Right ventricle myocardium inferior (tissue), 1 donor: ENCODE measurements at regions not wholly inside any gene's neighbourhood (a gene's known extent, or its start where the extent isn't known, plus 50 kb on each side); places are given as distances from the start of the nearest gene placed in this dataset.
"Not testable (repeated sequence)": the region's sequence is repeated elsewhere in the genome, so short reads cannot be mapped to it uniquely, and the experiment has no call there.

ENCODE experiments used
- ATAC-seq: fragments of 200-7000 bp; cut with Tn5 transposase; one replicate; pipeline ENCODE4 v1.9.1; 2020; ENCODE audit warnings: mild to moderate bottlenecking, moderate library complexity
- DNase-seq: peaks from one replicate; pipeline ENCODE4 v3.0.0; 2021; ENCODE audit errors: missing footprints
- intact Hi-C: fragments of 100-400 bp; cut with DNase I; formaldehyde crosslinking; loops from one replicate; pipeline ENCODE4 v1.11.0; 2022
- donor health status: DM: no; HTN: yes; CAD: no; lungs with severe emphysema.

DNA sequence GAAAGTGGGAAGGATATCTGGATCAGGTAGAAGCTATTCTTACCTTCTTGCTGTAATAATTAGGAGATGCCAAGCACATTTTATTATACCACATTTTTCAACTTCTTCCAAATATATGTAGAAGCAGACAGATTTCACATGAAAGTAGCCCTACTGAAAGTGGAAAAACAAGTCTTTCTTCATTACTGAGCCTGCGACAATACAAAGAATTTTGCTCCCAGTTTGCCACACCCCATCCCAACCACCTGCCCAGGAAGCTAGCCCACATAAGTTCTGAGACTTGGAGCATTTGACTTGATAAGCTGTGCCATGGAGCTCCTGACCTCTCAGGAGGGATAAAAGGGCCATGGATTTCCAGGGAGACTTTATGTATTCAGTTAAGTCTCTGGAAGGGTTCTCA is 249.1 kb upstream of the ADCY2 start:
- intact Hi-C loops = no loop called here
- no peak for ATAC-seq
- DNase-seq = no peak

DNA sequence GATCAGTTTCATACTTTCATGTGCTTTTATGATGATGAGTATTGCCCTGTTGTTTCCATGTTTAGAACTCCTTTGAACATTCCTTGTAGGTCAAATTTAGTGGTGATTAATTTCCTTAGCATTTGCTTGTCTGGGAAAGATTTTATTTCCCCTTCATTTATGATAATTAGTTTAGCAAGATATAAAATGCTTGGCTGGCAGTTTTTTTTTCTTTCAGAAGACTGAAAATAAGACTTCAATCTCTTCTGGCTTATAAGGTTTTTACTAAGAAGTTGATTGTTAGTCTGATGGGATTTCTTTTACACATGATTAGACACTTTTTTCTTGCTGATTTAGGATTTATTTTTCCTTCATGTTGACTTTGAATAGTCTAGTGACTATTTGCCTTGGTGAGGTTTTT is 238.9 kb upstream of the ADCY2 start:
- intact Hi-C loops = no loop called here
- ATAC-seq (no peak), DNase-seq (no peak)

DNA sequence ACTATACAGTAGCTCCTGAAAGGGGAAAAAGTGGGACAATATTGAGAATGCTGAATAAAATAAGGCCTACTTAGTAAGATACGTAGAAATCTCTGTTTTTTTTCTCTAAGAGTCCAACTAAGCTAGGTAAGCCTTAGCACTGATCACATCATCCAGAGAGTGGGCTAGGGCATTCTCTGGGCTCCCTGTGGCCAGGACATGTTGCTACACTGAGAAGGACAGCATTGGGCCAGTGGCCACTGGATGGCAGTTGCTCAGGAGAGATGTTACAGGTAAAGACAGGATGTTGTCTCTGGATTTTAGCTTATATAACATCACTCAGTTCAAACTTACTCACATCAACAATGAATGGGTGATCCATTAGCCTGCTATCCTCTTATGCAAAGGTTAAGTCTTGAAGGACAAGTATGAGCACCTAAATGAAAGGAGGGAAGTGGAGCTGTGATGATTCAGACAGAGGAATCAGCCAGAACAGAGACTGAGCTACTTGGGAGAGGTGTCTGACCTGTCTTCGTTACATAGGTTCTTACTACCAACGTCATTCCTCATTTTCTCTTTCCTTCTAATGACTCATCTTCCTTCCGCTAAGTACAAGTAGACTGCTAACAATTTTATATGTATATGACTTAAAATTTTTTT is 226.6 kb upstream of the ADCY2 start:
- no peak for DNase-seq
- intact Hi-C loops = no loop called here
- no peak for ATAC-seq

DNA sequence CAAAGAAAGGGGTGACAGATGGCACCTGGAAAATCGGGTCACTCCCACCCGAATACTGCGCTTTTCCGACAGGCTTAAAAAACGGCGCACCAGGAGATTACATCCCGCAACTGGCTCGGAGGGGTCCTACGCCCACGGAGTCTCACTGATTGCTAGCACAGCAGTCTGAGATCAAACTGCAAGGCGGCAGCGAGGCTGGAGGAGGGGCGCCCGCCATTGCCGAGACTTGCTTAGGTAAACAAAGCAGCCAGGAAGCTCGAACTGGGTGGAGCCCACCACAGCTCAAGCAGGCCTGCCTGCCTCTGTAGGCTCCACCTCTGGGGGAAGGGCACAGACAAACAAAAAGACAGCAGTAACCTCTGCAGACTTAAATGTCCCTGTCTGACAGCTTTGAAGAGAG is 225.2 kb upstream of the ADCY2 start:
- ATAC-seq, DNase-seq, intact Hi-C loops: not testable (repeated sequence)

DNA sequence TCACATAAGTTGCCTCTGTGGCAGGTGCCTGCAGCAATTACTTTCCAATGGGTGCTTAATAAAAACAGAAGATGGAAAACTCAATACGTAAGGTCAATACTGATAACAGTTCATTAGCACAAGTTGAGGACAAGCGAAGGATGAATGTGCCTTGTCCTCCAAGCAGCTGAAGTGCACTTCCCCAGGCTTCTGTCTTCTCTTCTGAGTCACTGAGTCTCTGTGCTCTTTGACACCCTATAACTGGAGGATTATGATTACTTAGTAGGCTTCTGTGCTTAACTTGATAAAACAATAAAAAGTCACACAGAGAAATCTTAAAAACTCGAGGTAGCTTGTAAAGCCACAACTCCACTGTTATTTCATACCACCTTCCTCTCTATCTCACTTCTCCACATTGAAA is 216.6 kb upstream of the ADCY2 start:
- DNase-seq (no peak), ATAC-seq (no peak)
- intact Hi-C loops = no loop called here

DNA sequence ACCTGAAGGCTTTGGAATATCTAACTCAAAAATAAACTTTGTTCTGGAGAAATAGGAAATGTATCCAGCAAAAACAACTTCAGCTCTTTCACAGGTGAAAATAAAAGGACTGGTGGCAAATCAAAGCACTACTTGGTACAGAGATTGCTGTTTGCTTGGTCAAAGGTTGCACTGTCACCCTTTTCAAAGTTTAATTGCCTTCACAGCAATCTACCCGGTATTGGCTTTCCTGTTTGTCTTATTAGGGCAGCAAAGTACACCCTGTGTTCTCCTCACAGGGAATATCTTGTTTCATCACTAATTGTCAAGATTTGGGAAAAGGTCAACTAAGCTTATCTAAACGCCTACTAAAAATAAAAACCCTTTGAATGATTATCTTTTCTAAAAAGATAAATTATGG is 214.1 kb upstream of the ADCY2 start:
- ATAC-seq (no peak), DNase-seq (no peak)

DNA sequence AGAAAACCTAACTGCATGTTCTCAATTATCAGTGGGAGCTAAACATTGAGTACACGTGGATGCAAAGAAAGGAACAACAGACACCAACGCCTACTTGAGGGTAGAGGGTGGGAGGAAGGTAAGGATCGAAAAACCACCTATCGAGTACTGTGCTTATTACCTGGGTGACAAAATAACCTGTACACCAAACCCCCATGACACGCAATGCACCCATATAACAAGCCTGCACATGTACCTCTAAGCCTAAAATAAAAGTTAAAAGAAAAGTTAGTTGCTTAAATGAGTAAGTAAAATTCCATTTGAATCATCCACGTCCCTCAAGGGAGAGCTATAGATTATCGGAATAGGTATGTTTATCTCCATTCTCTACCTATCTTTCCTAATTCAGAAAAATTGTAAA is 210.2 kb upstream of the ADCY2 start:
- DNase-seq = no peak
- no peak for ATAC-seq
- intact Hi-C loops = no loop called here

More for the DNA sequence above, 214.1 kb upstream of the ADCY2 start:
- intact Hi-C loops = no loop called here

DNA sequence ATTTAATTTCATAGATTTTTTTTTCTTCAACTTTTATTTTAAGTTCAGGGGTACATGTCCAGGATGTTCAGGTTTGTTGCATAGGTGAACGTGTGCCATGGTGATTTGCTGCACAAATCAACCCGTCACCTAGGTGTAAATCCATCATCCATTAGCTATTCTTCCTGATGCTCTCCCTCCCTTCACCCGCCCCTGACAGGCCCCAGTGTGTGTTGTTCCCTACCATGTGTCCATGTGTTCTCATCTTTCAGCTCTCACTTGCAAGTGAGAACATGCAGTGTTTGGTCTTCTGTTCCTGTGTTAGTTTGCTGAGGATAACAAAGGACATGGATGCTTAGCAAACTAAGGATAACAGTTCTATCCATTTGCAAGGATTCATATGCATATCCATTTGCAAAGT is 209.1 kb upstream of the ADCY2 start:
- intact Hi-C loops = no loop called here
- ATAC-seq (no peak), DNase-seq (no peak)

DNA sequence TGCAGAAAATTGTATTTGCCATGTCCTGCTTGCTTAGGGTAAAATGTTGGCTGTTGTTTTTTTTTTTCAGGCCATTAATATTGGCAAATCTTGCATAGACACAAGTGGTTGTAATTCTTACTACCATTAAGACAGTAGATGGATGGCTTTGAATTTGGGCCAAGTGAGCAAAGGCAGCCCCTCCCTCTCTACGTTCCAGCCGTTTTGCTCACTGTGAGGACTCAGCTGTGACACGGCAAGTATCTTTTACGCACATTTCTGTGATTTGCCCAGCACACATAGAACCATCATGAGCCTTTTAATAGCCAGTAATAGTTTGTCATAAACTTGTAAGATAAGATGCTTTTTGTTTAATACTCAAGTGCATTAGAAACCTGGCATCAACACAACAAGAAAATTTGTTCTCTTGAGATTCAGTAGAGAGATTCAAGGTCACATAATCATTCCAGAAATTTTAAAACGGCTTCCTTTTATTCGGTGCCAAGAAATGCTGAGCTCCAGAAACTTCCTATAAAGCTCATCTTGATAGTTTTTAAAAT is 205.2 kb upstream of the ADCY2 start:
- no peak for ATAC-seq
- intact Hi-C loops = no loop called here
- DNase-seq = no peak

DNA sequence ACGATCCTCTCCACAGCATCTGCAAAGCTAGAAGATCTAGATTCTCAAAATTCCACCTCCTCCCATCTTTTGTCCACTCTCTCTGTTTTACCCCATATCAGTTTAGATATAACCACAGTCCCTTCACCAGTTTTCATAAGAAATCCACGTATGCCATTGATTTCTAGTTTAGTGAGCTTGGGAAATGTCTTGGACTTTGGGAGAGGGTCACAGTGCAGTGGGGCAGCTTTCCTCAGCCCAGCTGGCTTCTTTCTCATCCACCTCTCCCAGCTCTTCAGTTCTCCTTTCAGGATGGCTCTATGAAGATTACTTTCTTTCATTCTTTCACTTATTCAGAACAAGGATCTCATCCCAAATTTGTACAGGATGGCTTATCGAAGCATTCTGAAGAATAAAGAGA is 203.9 kb upstream of the ADCY2 start:
- intact Hi-C loops = no loop called here
- DNase-seq = no peak
- no peak for ATAC-seq

DNA sequence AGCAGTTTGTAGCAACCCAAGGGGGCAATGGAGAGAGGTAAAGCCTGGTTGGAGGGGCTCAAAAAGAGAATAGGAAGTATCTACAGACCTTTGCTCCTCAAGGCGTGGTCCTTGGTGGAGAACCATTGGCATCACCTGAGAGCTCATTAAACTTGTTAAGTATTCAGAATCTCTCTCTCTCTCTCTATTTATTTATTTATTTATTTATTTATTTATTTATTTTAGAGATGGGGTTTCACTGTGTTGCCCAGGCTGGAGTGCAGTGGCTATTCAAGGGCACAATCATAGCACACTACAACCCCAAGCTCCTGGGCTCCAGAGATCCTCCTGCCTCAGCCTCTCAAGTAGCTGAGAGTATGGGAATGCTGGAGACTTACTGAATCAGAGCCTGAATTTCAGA is 193.1 kb upstream of the ADCY2 start:
- ATAC-seq = no peak
- intact Hi-C loops = no loop called here
- DNase-seq = no peak

DNA sequence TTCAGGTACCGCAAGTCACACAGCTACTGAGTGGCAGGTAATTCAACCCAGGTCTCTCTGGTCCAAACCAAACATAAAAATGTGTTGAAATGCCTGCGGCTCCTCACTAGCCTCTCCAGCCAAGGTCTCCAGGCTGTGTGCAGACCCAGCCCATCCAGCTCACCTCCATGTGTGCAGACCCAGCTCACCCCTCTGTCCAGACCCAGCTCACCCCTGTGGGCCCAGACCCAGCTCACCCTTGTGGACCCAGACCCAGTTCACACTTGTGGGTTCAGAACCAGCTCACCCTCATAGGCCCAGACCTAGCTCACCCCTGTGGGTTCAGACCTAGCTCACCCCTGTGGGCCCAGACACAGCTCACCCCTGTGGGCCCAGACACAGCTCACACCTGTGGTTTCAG is 188.0 kb upstream of the ADCY2 start:
- ATAC-seq (no peak), DNase-seq (no peak)
- intact Hi-C loops = no loop called here

DNA sequence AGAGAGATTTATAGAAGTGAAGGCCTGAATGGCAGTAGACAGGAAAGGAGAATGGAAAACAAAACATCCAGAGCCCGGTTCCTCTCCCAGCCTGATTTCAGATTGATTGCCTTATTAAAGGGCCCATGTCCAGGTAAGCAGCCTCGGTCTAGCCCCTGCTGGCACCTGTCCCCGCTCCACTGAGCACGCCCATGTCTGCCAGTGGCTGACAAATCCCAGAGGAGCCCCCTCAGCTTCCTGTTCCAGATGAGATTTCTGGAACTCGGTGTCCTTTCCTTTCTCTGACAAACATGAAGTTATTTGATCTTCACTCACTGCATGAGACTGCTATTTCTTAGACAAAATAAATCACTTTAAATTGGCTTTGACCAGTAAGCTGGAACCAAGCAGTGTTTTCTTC is 187.0 kb upstream of the ADCY2 start:
- intact Hi-C loops = no loop called here
- ATAC-seq (no peak), DNase-seq (no peak)

DNA sequence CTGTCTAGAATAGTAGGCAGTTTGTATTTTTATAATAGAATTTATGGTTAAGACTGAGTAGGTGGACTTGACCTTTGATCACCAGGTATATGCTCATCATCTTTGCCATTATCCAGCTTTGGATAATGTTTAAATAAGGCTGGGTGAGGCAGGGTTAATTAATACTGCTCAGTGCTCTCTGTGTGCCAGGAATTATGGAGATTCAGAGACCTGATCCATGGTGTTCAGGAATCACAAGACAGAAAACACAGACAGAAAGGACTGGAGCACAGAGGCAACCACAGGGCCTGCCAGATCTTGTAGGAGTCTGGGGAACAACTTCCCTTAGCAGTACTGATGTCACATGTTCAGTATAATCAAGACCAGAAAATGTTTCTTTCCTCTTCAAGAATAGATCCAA is 186.3 kb upstream of the ADCY2 start:
- intact Hi-C loops = no loop called here
- DNase-seq (no peak), ATAC-seq (no peak)

DNA sequence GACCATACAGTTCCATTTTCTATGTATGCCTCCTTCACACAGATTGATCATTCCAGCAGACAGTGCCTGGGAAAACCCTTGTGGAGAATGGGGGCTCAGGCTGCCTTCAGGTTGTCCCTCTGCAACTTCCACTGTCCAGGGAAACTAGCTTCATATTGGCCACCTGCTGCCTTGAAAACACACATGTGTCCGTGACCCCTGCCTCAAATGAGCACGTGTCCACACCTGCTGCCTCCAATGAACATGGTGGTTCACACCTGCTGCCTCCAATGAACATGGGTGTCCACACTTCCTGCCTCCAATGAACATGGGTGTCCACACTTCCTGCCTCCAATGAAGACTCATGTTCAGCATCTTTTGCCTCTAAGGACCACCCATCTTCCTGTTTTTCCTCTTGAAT is 185.4 kb upstream of the ADCY2 start:
- ATAC-seq = no peak
- intact Hi-C loops = no loop called here
- no peak for DNase-seq

DNA sequence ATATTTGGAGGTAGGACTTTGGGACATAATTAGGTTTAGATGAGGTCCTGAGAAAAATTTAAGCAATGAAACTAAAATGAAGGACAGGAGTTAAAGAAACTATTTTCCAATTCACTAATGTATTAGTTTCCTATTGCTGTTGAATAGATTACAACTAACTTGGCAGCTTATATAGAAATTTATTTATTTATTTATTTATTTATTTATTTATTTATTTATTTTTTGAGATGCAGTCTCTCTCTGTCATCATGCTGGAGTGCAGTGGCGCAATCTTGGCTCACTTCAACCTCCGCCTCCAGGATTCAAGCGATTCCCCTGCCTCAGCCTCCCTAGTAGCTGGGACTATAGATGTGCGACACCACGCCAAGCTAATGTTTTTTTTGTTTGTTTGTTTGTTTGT is 182.4 kb upstream of the ADCY2 start:
- DNase-seq (no peak), ATAC-seq (no peak)
- intact Hi-C loops = no loop called here

DNA sequence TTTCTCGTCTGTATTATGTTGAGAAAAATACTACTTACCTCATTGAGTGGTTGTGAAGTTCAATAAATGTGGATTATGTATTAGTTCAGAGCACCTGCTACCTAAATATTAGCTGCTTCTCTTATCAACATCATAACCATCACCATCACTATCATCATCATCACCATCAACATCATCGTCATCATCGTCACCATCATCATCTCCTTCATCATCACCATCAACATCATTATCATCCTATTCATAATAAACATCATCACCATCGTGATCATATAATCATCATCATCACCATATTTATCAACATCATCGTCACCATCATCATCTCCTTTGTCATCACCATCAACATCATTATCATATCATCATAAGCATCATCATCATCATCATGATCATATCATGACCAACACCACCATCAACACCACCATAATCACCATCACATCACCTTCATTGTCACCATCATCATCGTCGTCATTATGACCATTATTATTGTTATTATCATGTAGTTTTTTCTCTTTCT is 181.0 kb upstream of the ADCY2 start:
- ATAC-seq (no peak), DNase-seq (no peak)
- intact Hi-C loops = no loop called here

DNA sequence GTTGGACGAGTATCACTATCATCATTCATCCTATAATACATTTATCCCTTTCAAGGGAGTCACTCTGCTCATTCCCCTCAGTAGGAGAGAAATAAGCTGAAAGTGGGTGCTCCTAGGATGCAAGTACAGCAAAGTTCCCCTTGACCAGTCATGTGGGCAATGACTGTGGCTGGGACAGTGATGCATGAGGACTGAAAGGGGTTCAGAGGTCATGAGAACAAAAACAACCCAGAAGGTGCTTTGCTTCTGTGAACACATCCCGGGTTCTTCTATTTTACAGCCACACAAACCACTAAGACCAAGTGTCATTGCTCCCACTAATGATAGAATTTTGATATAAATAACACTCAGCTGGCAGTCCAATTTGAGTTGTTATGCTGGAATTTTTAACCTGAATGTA is 177.8 kb upstream of the ADCY2 start:
- ATAC-seq = no peak
- DNase-seq = no peak
- intact Hi-C loops = no loop called here

DNA sequence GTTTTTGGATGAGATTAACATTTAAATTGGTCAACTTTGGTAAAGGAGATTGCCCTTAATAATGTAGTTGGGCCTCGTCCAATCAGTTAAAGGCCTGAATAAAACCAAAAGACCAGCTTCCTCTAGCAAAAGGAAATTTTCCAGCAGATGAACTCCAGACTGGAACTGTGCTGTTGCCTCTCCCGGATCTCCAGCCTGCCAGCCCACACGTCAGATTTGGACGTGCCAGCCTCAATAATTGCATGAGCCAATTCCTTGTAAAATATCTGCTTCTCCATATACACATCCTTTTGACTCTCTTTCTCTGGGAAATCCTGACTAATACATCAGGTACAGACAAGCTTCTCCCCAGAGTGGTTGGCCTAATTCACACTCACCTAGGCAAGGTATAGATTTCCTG is 175.8 kb upstream of the ADCY2 start:
- intact Hi-C loops = no loop called here
- DNase-seq = no peak

DNA sequence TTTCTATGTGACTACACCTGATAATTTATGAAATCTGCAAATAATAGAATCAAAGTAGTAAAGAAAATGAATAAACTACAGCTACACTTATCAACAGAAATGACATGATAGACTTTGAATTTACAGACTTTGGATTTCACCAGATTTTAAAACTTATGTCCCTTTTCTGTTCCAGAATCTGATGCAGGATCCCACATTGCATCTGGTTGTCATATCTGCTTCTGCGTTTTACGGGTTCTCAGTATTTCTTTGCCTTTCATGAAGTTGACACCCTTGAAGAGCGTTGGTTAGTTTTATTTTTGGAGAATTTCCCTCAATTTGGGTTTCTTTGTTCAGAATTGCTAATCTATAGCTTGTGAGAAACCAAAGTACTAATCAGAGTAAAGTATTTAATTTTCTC is 174.9 kb upstream of the ADCY2 start:
- DNase-seq (no peak), ATAC-seq (no peak)
- intact Hi-C loops = no loop called here

More for the DNA sequence above, 175.8 kb upstream of the ADCY2 start:
- no peak for ATAC-seq

DNA sequence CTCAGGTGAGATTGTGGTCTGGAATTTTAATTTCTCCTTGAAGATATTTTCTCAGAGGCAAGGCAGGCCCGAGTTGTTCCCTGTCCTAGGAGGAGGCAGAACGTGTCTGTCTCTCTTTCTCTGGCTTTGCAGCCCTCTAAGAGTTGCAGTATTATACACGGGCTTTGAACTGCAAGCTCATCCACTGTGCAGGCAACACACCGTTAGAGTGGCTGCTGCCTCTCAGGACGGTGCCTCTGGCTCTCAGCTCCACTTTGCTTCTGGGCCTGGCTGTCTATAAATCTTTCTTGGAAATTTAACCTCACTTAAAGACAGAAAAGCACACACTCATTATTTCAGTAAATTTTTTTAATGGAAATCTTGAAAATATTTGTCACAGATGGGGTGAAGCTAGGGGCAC is 170.1 kb upstream of the ADCY2 start:
- intact Hi-C loops = no loop called here
- DNase-seq (no peak), ATAC-seq (no peak)
